ENCODE measurements at regions not wholly inside any gene's neighbourhood (a gene's known extent, or its start where the extent isn't known, plus 50 kb on each side); places are given as distances from the start of the nearest gene placed in this dataset.

GRCh38 chr10:94085288-94085687 is 91.6 kb downstream of the PLCE1 start:
- TF ChIP-seq POLR2A (IDR thresholded peaks at IDR 0.05) (no peak), CTCF (IDR thresholded peaks at IDR 0.05) (no peak)

Measured in gastroesophageal sphincter (tissue), 3 donors.